Body of pancreas (tissue), 4 donors: ENCODE measurements at regions not wholly inside any gene's neighbourhood (a gene's known extent, or its start where the extent isn't known, plus 50 kb on each side); places are given as distances from the start of the nearest gene placed in this dataset.

Experiments used
- POLR2A ChIP-seq, 3 donors: fragments of 450-650 bp; IDR thresholded peaks; one replicate each; pipeline ENCODE4 v1.6.1; 2016; ENCODE audit warnings: antibody characterized with exemption in 3 of 3, mild to moderate bottlenecking in 2 of 3
- TF ChIP-seq, protein P1 (sequence below), 7 experiments: fragments of 450-650 bp in 4 of 7; fragments of 200-600 bp in 3 of 7; sonication (generic) in 3 of 7; IDR thresholded peaks; one replicate each; pipeline ENCODE4 v1.5.1; 2016 to 2019; ENCODE audit warnings: antibody characterized with exemption in 7 of 7

DNA sequence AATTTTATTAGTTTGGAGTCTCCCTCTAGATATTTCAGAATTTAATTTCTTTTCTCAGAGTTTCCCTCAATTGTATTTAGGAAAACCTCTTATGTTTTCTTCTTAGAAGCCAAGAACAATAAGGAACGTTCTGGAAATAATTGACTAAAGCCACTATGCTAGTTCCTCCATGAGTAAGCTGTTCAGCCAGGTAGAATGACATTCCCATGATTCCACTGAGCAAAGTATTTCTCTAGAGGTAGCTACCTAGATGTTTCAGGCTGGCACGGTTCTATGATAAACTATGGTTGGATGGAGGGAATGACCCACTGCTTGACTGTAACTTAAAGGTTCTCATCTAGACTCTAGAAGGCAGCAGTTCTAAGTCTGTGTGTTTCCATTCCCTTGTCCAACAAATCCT, 62.4 kb downstream of the CLDN17 start:
- no peak for TF ChIP-seq POLR2A (IDR thresholded peaks at IDR 0.05)
- TF ChIP-seq, protein P1, sequence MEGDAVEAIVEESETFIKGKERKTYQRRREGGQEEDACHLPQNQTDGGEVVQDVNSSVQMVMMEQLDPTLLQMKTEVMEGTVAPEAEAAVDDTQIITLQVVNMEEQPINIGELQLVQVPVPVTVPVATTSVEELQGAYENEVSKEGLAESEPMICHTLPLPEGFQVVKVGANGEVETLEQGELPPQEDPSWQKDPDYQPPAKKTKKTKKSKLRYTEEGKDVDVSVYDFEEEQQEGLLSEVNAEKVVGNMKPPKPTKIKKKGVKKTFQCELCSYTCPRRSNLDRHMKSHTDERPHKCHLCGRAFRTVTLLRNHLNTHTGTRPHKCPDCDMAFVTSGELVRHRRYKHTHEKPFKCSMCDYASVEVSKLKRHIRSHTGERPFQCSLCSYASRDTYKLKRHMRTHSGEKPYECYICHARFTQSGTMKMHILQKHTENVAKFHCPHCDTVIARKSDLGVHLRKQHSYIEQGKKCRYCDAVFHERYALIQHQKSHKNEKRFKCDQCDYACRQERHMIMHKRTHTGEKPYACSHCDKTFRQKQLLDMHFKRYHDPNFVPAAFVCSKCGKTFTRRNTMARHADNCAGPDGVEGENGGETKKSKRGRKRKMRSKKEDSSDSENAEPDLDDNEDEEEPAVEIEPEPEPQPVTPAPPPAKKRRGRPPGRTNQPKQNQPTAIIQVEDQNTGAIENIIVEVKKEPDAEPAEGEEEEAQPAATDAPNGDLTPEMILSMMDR (IDR thresholded peaks at IDR 0.05) = no peak
